Naive thymus-derived CD8-positive, alpha-beta T cell (primary cell): ENCODE measurements at regions not wholly inside any gene's neighbourhood (a gene's known extent, or its start where the extent isn't known, plus 50 kb on each side); places are given as distances from the start of the nearest gene placed in this dataset.

Experiments used
- ATAC-seq, 2 donors: fragments of 150-1000 bp; cut with Tn5 transposase in 1 of 2; sonication (Bioruptor Pico), chemical (Tn5 transposase) in 1 of 2; 1 replicate in 1 of 2; 2 replicates in 1 of 2; pipeline ENCODE4 v1.10.0; 2021; ENCODE audit warnings: mild to moderate bottlenecking in 2 of 2, moderate library complexity in 2 of 2
- POLR2A ChIA-PET: fragments of 350-600 bp; sonication (Branson Sonifier 250); formaldehyde crosslinking; loops from one replicate; lab custom pipeline; 2021; ENCODE audit warnings: antibody characterized with exemption; lab: Charles Lee
- DNase-seq, 10 donors: peaks; one replicate each; pipeline versions ENCODE4 v3.0.0 to v3.0.0-alpha.2; 2020 to 2022
- H3K27ac Mint-ChIP-seq, 10 donors: one replicate each; pipeline ENCODE4 v1.8.0; 2020 to 2022; ENCODE audit warnings: mild to moderate bottlenecking in 10 of 10, mixed read lengths in 10 of 10, moderate library complexity in 4 of 10, inconsistent platforms in 1 of 10
- H3K27me3 Mint-ChIP-seq, 5 donors: one replicate each; pipeline ENCODE4 v1.8.0; 2021 to 2022; ENCODE audit warnings: mixed read lengths in 5 of 5
- H3K36me3 Mint-ChIP-seq, 3 donors: one replicate each; pipeline ENCODE4 v1.8.0; 2020 to 2022; ENCODE audit warnings: mixed read lengths in 3 of 3, mild to moderate bottlenecking in 2 of 3, inconsistent platforms in 1 of 3
- H3K4me1 Mint-ChIP-seq, 4 donors: one replicate each; pipeline ENCODE4 v1.8.0; 2021 to 2022; ENCODE audit warnings: mixed read lengths in 4 of 4
- H3K4me3 Mint-ChIP-seq, 10 donors: one replicate each; pipeline ENCODE4 v1.8.0; 2020 to 2022; ENCODE audit warnings: mild to moderate bottlenecking in 10 of 10, mixed read lengths in 10 of 10, moderate library complexity in 6 of 10, inconsistent platforms in 1 of 10
- H3K9me3 Mint-ChIP-seq, 9 donors: one replicate each; pipeline ENCODE4 v1.8.0; 2020 to 2022; ENCODE audit warnings: mixed read lengths in 9 of 9, mild to moderate bottlenecking in 3 of 9, inconsistent platforms in 1 of 9, moderate library complexity in 1 of 9

GRCh38 chr4:177861551-177862094 is 419.4 kb upstream of the AGA start:
- POLR2A ChIA-PET: no interaction called here
- DNase-seq: no peak
- H3K27ac Mint-ChIP-seq: no peak overlapping the region
- no peak for ATAC-seq
- peaks cover 0 to 8% (median 0%) of the 10 kb centered on the region in 9 donors for H3K9me3 Mint-ChIP-seq
- H3K4me1 Mint-ChIP-seq: no peaks in the 10 kb centered on the region
- peaks cover 0 to 4% (median 1%) of the 10 kb centered on the region in 5 donors for H3K27me3 Mint-ChIP-seq
- no peaks in the 10 kb centered on the region for H3K36me3 Mint-ChIP-seq
- H3K4me3 Mint-ChIP-seq: no peak overlapping the region

GRCh38 chr4:177862541-177863176 is 420.4 kb upstream of the AGA start:
- Mint-ChIP-seq H3K36me3 (no peaks in the 10 kb centered on the region), H3K4me1 (no peaks in the 10 kb centered on the region), H3K27me3 (peaks cover 0 to 4% (median 1%) of the 10 kb centered on the region in 5 donors), H3K4me3 (no peak overlapping the region), H3K27ac (no peak overlapping the region), H3K9me3 (peaks cover 0 to 8% (median 0%) of the 10 kb centered on the region in 9 donors)
- DNase-seq: no peak
- no peak for ATAC-seq
- POLR2A ChIA-PET: no interaction called here

DNA sequence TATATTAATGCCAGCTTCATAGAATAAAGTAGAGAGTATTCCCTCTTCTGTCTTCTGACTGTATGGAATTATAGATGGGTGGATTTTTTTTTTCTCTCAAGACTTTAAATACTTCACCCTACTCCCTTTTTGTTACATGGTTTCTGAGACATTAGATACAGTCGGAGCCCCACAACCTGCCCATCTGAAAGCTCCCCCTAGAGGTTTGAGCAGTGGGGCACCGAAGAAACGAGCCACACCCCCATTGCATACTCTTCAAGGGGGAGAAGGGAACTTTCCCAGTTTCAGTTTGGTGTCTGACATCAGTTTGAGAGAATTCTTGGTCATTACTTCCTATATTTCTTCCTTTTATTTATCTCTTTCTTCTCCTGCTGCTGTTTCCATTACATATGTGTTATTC is 437.6 kb upstream of the AGA start:
- no peaks in the 10 kb centered on the region for H3K36me3 Mint-ChIP-seq
- DNase-seq: no peak
- H3K27ac Mint-ChIP-seq: no peak overlapping the region
- peaks cover 0 to 9% (median 0%) of the 10 kb centered on the region in 9 donors for H3K9me3 Mint-ChIP-seq
- no peak for ATAC-seq
- H3K4me3 Mint-ChIP-seq: no peak overlapping the region
- POLR2A ChIA-PET: no interaction called here
- no peaks in the 10 kb centered on the region for H3K4me1 Mint-ChIP-seq
- no peaks in the 10 kb centered on the region for H3K27me3 Mint-ChIP-seq

- no peaks in the 10 kb centered on the region for H3K4me1 Mint-ChIP-seq
- H3K36me3 Mint-ChIP-seq: no peaks in the 10 kb centered on the region
- H3K27me3 Mint-ChIP-seq: no peaks in the 10 kb centered on the region
- POLR2A ChIA-PET: no interaction called here
- H3K4me3 Mint-ChIP-seq: no peak overlapping the region
- ATAC-seq: no peak
- H3K27ac Mint-ChIP-seq: no peak overlapping the region
- H3K9me3 Mint-ChIP-seq: peaks cover 0 to 22% (median 0%) of the 10 kb centered on the region in 9 donors
- no peak for DNase-seq
Observed at GRCh38 chr4:177895136-177895535, 452.9 kb upstream of the AGA start.

DNA sequence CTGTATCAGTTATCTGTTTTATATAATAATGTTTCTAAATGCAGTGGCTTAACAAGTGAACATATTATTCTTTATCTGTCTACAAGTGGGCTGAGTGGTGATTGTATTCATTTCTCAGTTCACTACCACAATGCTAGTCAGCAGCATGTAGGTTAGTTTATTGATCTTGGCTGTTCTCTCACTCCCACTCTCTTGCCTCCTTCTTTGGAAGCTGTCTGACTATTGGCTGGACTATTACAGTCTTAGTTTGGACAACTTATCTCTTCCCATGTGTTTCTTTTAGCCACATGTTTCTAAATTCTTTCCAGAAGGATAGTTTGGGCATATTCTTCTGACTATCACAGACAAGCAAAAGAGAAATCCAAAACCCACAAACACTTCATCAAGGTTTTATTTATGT is 459.5 kb upstream of the AGA start:
- Mint-ChIP-seq H3K27me3 (no peaks in the 10 kb centered on the region), H3K36me3 (no peaks in the 10 kb centered on the region), H3K4me1 (no peaks in the 10 kb centered on the region), H3K9me3 (peaks cover 0 to 11% (median 0%) of the 10 kb centered on the region in 9 donors), H3K27ac (no peak overlapping the region), H3K4me3 (no peak overlapping the region)
- no peak for ATAC-seq
- no peak for DNase-seq
- POLR2A ChIA-PET: no interaction called here

DNA sequence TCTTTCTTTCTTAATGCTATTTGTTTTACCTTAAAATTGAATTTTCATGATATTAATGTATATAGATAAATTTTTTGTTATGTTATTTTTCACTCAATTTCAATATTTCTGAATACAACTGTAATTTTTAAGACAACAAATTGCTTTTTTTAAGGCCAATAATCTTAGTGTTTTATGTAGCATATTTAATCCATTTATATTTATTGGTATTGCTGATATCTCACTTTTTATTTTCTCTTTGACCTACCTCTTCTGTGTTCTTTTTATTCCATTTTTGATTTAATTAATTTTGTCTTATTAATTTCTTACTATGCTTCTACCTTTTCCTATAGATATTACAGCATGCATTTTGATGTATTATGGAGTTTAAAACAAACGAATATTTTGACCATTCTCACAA is 460.1 kb upstream of the AGA start:
- ATAC-seq (no peak), DNase-seq (no peak)
- H3K4me1 Mint-ChIP-seq: no peaks in the 10 kb centered on the region
- POLR2A ChIA-PET: no interaction called here
- no peaks in the 10 kb centered on the region for H3K36me3 Mint-ChIP-seq
- H3K27me3 Mint-ChIP-seq: no peaks in the 10 kb centered on the region
- H3K27ac Mint-ChIP-seq: no peak overlapping the region
- no peak overlapping the region for H3K4me3 Mint-ChIP-seq
- H3K9me3 Mint-ChIP-seq: peaks cover 0 to 11% (median 0%) of the 10 kb centered on the region in 9 donors

- ATAC-seq: no peak
- Mint-ChIP-seq H3K36me3 (no peaks in the 10 kb centered on the region), H3K9me3 (peaks cover 0 to 3% (median 0%) of the 10 kb centered on the region in 9 donors), H3K4me3 (no peak overlapping the region), H3K4me1 (no peaks in the 10 kb centered on the region), H3K27ac (no peak overlapping the region), H3K27me3 (no peaks in the 10 kb centered on the region)
- POLR2A ChIA-PET: no interaction called here
- no peak for DNase-seq
Observed at GRCh38 chr4:177907736-177908424, 465.6 kb upstream of the AGA start.

DNA sequence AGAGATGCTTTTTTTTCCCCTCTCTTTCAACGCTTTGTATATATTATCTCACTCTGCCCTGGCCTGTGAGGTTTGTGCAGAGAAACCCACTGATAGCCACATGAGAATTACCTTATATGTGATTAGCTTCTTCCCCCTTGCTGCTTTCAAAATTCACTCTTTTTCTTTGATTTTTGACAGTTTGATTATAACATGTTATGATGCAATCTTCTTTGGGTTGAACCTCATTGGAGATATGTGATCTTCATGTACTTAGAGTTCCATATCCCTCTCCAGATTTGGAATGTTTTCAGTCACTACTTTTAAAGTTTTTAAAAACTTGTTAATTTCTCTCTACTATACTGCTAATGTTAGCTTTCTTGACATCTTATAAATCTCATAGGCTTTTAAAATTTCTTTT is 479.5 kb upstream of the AGA start:
- DNase-seq (no peak), ATAC-seq (no peak)
- no peaks in the 10 kb centered on the region for H3K4me1 Mint-ChIP-seq
- no peaks in the 10 kb centered on the region for H3K36me3 Mint-ChIP-seq
- peaks cover 5 to 26% (median 6%) of the 10 kb centered on the region in 9 donors for H3K9me3 Mint-ChIP-seq
- H3K27me3 Mint-ChIP-seq: no peaks in the 10 kb centered on the region
- POLR2A ChIA-PET: no interaction called here
- H3K27ac Mint-ChIP-seq: no peak overlapping the region
- no peak overlapping the region for H3K4me3 Mint-ChIP-seq

- ATAC-seq (no peak), DNase-seq (no peak)
- Mint-ChIP-seq H3K9me3 (peaks cover 2 to 23% (median 7%) of the 10 kb centered on the region in 9 donors), H3K27me3 (no peaks in the 10 kb centered on the region), H3K4me1 (no peaks in the 10 kb centered on the region), H3K27ac (no peak overlapping the region), H3K4me3 (no peak overlapping the region), H3K36me3 (no peaks in the 10 kb centered on the region)
- POLR2A ChIA-PET: no interaction called here
Observed at GRCh38 chr4:177923888-177924287, 481.7 kb upstream of the AGA start.

DNA sequence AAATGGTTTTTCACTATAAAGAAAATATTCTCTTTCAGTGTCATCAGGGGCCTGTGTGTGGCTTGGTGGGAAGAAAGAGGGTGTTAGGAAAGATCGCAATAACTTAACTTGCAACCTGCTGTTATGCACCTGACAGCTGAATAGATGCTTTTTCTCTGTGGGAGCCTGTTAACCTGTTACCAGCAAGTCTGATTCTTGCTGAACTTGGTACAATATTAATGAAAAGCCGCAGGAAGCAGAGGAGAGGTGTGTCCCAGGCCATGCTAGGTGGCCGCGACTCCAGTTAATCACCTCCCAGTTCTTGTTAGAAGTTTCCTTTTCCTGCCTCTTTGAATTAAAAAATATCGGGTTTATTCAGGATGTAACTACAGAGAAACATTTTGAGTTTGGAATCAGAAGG is 494.8 kb upstream of the AGA start:
- no peaks in the 10 kb centered on the region for H3K4me1 Mint-ChIP-seq
- no peaks in the 10 kb centered on the region for H3K36me3 Mint-ChIP-seq
- DNase-seq (no peak), ATAC-seq (no peak)
- POLR2A ChIA-PET: no interaction called here
- peaks cover 0 to 4% (median 0%) of the 10 kb centered on the region in 9 donors for H3K9me3 Mint-ChIP-seq
- no peak overlapping the region for H3K27ac Mint-ChIP-seq
- H3K4me3 Mint-ChIP-seq: no peak overlapping the region
- H3K27me3 Mint-ChIP-seq: no peaks in the 10 kb centered on the region

DNA sequence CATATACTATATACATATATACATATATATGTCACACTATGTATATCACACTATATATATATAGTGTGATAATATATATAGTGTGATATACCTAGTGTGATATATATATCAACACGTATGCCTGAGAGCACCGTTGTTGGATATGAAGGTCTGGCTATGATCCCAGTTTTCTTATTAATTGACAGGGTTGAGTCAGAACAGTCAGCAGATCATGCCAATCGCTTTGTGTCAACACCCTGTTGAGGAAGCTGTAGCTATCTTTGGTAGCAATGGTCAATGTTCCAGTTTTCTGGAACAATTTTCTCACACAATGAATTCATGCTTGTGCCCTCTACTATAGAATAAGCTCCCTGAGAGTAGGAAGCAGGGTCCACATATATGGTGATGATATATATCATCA is 496.0 kb upstream of the AGA start:
- Mint-ChIP-seq H3K4me1 (no peaks in the 10 kb centered on the region), H3K9me3 (peaks cover 0 to 4% (median 0%) of the 10 kb centered on the region in 9 donors), H3K27ac (no peak overlapping the region), H3K27me3 (no peaks in the 10 kb centered on the region), H3K4me3 (no peak overlapping the region), H3K36me3 (no peaks in the 10 kb centered on the region)
- DNase-seq (no peak), ATAC-seq (no peak)
- POLR2A ChIA-PET: no interaction called here

GRCh38 chr4:177945268-177945667 is 503.0 kb upstream of the AGA start:
- no peaks in the 10 kb centered on the region for H3K36me3 Mint-ChIP-seq
- POLR2A ChIA-PET: no interaction called here
- ATAC-seq (no peak), DNase-seq (no peak)
- H3K27ac Mint-ChIP-seq: no peak overlapping the region
- peaks cover 0 to 2% (median 0%) of the 10 kb centered on the region in 4 donors for H3K4me1 Mint-ChIP-seq
- H3K4me3 Mint-ChIP-seq: no peak overlapping the region
- peaks cover 0 to 3% (median 0%) of the 10 kb centered on the region in 9 donors for H3K9me3 Mint-ChIP-seq
- peaks cover 0 to 4% (median 0%) of the 10 kb centered on the region in 5 donors for H3K27me3 Mint-ChIP-seq

DNA sequence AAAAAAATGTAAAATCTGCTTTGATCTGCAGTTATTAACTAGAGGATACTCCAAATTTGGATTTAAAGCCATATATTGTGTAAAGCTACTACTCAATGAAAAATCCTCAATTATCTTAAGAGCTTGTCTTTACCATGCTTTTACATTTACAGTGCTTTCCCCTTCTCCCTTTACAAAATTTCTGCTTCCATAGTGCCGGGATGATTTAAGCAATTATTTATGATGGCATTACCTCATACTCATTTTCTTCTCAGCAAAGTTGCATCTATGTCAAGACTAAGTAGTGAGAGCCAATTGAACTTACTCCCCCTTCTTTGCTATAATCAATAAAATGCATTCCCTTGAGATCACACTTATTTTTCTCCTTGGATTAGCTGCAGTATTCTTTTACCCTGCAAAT is 505.4 kb upstream of the AGA start:
- POLR2A ChIA-PET: no interaction called here
- H3K27ac Mint-ChIP-seq: no peak overlapping the region
- peaks cover 0 to 2% (median 0%) of the 10 kb centered on the region in 4 donors for H3K4me1 Mint-ChIP-seq
- ATAC-seq (no peak), DNase-seq (no peak)
- H3K4me3 Mint-ChIP-seq: no peak overlapping the region
- H3K27me3 Mint-ChIP-seq: peaks cover 0 to 4% (median 0%) of the 10 kb centered on the region in 5 donors
- H3K9me3 Mint-ChIP-seq: peaks cover 0 to 3% (median 0%) of the 10 kb centered on the region in 9 donors
- no peaks in the 10 kb centered on the region for H3K36me3 Mint-ChIP-seq
